HG03135 (cell line): ENCODE measurements at regions not wholly inside any gene's neighbourhood (a gene's known extent, or its start where the extent isn't known, plus 50 kb on each side); places are given as distances from the start of the nearest gene placed in this dataset.

Source experiments
- ATAC-seq: cut with Tn5 transposase; IDR thresholded peaks from one replicate; pipeline ENCODE4 v1.9.1; 2021; ENCODE audit warnings: mild to moderate bottlenecking, moderate library complexity; ENCODE audit not compliant: unreplicated experiment

DNA sequence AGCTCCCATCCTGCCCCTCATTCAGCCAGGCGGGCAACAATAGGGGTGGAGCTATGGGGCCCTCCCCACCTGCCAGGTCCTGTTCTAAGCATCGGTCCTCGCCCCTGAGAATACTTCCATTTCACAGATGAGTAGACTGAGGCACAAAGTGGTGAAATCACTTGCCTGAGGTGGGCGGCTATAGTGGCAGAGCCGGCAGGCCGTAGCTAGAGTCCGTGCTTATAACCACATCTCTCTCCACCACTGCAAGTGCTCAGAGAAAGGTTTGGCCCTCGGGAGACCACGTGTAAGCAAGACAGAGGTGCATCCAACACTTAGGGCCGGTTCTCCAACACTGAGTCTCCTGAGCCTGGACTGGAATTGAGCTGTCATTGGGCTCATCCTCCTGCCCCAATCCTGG is 145.8 kb upstream of the UNC5B start:
- no peak for ATAC-seq

DNA sequence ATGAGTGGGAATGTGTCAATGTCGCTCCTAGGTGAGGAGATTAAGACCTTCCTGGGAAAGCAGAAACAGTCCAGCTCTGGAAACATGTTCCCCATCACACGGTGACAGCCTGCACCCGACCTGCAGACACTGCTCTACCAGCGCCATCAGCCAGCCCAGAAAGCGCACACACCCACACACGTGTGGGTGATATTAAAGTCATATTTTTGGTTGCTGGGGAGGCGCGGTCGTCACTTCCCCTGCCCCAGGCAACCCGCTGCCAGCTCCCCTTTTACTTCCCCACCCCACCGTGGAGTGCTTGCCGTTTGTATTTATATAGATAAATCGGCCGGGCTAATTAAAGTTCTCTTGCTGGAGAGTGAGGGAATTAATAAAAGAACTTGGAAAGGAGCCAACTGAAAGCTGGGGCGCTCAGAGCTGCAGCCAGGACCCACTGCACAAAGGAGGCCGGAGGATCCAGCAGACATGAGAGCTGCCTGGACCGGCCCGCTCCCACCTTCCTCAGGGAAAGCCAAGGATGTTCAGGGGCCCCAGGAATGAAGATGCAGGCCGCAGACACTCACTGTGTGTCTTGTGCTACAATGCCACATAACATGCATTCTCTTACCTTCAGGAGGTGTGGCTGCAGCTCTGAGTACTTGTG is 145.2 kb upstream of the UNC5B start:
- no peak for ATAC-seq

DNA sequence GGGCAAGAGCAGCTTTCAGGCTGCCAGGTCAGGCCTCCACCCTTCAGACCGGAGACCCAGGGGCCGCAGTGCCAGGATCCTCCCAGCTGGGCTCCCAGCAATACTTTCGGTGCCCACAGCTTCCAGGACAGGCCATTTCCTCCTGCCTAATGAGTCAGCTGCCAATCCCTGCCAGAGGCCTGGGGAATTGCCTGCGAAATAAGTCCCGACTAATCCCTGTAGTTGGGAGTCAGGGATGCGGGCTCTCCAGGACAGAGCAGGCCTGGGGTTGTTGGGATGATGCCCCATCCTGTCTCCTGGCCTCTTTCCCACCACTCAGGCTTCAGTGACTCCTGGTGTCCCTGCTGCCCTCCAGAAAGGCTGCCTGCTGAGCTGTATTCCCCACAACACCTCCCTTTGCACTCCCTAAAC is 143.5 kb upstream of the UNC5B start:
- ATAC-seq, result no peak

DNA sequence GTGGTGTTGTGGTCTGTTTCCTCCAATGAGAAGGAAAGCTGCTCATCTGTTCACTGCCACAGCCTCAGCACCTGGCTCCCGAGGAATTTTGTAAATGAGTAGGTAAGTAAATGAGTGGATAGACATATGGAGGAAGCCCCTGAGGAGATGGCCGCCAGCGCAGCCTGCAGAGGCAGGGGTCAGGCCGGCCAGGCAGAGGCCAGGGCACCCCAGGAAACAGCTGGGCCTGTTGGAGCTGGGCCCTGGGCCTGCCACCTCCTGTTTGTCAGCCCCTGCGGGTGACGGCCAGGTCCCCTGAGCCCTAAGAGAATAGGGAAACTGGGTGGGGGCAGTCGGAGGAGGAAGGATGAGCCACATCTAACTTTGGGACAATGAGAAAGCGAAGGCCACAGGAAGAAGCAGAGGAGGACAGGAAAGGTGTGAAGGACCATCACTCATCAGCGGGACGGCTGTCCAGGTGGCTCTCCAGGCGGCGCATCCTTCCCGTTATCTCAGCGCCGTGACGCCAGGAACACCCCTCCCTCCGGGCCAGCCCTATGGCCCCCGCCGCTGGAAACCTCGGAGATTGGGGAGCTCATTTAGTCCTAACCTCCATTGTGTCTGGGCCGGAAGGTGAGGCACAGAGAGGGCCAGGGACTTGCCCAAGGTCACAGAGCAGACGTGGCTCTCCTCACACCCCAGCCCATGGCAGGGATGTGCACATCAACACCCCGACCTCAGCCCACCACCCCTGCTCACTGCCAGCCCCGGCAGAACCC is 142.3 kb upstream of the UNC5B start:
- ATAC-seq, result no peak

DNA sequence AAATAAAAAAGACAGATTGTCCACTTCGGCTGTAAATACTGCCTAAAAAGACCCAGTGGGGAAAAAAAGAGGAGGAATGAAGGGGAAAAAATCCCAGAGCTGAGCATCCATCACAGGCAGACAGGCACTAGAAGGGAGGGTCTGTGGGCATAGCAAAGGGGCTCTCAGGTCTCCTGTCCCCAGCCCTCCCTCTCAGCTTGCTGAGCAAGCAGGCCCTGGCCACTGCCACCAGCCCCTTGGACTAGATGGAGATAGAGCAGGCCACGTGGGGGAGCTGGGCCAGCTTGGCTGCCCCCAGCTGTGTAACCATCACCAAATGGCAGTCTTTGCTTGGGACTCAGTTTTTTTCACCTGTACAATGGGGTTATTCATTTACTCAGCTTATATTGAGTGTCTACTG is 141.6 kb upstream of the UNC5B start:
- ATAC-seq, result no peak

DNA sequence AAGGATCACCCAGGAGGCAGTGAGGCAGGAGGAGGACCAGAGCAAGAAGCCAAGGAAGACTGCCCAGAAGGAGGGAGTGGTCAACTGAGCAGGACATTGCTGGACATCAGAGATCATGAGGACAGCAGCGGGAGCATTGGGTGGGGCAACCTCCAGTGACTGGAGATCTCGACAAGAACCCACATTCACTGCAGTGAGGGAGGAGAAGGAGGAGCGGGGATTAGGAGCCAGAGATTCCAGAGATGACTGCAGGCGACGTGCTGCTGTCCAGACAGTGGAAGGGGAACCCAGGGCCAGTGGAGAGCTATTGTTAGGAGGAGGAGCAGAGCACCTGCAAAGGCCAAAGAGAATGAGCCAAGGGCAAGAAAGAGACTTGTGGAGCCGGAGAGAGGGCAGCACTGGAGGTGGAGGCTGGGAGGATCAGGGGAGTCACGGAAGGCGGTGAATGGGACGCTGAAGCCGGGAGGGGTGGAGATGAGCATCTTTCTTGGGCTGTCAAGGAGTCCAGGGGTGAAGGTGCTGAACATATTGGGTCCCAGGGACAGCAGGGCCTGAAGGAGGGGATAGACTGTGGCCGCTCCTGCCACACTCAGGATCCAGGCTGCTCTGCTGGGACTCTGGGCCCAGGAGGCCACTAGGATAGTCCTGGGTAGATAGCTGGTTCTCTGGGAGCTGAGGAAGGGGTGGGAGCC is 140.1 kb upstream of the UNC5B start:
- ATAC-seq, result no peak

DNA sequence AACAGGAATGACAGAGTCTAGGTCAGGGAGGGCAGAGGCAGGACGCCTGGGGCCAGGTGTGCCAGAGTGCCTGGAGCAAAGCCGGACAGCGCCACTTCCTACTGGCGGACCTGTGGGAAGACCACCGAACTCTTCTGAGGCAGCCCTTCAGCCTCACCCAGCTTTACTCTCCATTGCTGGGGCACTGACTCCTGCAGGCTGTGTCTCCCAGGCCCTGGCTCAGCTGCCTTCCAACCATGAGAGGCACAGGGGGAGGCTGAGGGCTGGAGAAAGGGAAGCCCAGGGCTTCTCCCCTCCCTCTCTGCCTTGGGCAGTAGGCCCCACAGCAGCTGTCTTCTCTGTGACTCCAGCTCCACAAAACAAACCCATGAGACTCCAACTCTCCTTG is 139.6 kb upstream of the UNC5B start:
- no peak for ATAC-seq

DNA sequence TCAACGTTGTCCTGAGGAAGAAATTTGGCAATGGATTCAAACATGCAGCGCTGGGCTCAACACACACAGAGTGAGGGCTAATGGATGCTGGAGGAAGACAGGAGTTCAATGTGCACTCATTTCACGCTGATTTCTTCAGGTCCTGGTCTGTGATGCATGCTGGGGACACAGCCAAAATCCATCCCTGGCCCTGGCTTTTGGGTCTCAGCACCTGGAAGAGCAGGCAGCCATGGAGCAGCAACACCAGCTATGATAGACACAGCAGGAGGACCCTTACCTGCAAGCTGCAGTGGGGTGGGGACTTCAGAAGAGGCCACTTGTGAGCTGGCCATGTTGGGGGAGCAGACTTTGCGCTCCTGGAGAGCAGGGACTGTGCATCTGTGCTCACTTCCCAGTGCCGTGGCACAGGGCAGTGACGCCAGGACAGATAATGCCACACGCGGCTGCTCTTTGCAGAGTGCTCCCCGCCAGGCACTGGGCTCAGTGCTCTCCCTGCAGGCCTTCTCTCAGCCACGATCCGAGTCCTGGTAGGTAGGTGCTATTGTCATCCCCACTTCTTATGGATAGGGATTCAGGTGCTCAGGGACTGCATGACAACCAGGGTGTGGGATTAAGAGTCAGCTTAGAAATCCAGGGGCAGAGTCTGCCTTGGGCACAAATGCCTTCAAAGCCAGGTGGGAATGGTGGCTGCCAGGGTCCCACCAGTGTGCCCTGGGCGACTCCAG is 138.8 kb upstream of the UNC5B start:
- no peak for ATAC-seq

DNA sequence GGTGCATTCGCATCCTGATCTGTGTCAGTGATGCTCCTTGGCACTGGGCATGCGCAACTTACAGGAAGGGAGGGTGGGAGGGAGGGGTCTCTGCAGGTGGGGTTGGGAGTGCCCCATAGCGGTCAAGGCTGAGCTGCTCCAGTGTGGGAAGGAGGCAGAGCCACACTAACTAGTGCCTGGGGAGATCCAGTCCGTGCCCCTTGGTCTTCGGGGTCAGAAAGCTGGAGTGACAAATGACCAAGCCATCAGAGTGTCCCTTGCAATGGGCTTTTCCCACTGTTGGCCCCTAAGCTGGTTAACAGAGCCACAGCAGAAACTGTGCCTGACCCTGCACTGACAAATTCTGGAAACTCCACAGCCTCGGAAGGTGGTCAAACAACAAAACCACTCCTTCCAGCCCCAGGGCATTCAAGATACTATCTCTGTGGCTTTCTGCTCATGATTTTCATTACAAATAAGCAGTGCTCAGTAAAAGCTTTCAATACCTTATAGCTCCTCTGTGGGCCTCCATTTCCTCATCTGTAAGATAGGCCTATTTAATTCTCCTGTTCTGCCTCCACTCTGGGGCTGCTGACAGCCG is 138.1 kb upstream of the UNC5B start:
- no peak for ATAC-seq

DNA sequence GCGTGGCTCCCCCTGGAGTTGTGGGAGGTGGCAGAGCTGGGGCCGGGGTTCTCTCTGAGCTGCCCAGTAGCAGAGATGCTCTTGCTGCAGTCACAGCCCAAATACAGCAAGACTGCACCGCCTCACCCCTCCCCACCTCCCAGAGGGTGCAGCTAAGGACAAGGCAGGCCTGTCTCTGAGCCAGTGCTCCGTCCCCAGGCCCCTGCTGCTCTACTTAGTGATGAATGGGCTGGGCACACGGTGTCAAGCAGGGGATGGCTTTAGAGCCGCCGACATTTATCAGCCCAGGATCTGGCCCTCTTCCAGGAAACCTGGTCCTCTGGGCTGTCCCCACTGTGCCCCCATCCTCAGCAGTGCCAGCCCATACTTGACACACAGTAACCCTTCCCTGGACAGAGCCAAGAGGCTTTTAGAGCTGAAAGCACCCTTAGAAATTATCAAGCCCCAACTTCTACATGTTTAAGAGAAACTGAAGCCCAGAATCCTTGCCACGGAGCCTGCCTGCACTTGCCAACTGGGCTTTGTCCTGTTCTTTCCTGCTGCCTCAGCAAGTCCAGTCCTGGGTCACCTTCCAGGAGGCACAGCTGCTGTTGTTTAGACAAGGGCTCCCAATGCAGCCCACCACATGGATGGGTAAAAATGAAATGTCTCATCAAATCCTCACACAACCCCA is 137.1 kb upstream of the UNC5B start:
- no peak for ATAC-seq

DNA sequence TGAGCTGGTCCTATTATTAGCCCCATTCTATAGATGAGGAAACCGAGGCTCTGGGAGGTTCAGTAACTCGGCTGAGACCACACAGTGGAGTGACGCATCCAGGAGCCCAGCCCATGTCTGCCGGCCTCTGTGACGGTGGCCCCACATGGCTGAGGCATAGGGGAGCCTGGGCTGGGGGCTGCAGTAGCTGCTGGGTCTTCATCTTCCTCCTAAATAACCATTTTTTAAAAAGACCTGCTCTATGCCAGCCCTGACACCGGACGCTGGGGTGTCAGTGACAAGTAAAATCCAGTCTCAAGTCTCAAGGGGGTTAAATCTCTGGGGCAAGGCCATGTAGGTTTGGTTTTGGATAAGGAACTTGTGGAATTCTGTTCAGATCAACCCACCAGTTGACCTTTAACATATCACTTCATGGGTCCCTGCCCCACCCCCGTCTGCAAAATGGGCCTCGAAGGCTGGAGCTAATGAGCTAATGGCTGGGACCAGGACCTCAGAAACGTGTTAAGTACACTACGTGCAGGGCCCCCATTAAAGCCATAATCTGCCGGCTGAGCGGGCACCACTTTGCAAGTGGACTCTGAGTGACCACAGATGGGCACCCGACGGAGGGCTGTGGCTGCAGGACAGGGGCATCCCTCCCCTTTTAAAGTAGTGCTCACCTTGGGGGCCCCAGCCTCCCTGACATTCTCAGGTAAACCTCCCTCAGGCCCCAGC is 136.5 kb upstream of the UNC5B start:
- no peak for ATAC-seq

DNA sequence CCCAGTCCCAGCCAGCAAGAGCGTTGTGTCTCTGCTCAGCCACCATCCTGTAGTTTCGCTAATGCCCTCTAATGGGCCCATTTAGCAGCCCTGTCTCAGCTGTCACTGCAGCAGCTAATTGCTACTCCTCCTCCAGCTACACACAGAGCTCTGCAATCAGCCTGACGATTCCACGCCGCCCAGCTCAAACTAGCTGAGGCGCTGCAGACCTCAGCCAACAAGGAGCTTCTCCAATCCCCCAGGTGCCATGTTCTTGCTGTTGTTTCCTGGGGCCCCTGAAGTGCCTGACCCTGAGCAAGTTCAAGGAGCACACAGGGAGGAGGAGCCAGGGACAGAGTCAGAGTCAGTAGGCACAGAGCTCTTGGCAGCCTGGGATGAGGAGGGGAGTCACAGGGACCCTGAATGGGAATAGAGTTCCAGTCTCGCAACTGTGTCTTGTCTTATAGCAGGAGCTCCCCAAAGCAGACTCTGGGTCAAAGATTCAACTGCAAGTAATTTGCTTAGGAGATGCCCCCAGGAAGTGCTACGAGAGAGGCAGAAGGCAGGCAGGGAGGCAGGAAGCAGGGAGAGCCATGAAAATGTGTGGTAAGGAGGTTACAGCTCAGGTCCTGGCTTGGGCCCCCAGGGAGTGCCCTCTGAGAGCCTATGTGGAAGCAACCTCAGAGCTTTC is 135.8 kb upstream of the UNC5B start:
- ATAC-seq, result no peak

DNA sequence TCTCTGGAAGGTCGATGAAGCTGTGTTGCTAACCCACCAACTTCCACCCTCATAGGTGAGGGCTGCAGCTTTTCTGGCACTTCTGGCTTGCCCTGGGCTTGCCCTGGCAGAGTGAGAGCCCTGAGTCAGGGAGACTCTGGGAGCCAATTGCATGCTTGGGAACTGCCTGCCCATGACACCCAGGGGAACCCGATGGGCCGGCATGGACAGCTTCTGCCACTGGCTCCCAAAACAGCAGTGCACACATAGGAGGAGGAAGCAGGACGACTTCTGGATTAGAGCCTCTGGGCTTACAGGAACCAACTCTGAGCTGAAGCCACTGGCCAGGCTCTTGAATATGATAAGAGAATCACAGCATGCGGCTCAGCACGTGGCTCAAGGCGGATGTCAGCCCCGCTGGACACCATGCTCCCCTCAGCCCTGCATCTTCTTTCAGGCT is 135.2 kb upstream of the UNC5B start:
- no peak for ATAC-seq

DNA sequence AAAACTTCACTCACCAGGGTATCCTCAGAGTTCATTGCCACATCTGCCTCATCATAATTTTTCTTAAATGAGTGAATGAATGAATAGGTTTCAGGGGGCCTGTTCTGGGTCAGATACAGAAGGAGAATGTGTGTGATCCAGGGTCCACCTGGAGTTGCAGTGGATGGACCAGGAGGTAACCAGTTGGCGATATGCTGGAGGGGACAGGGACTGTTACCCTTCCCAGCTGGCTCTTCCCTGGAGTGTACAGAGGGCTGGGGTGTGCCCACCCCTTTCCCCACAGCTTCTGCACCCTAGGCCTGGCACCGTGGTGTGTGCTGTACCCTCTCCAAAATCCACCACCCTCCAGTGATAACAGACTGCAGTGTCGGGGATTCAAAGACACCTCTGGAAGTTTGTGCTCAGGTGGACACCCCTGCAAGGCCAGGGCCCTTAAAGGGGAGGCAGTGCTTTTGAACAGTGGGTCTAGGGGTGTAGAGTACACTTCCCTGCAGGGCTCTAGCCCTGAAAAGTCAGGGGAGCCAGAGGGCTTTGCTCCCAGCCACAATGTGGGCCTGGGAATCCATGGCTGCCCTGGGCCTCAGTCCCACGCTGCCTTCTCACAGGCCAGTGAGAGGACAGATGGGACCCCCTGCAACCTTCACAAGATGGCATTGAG is 134.4 kb upstream of the UNC5B start:
- ATAC-seq, result no peak

DNA sequence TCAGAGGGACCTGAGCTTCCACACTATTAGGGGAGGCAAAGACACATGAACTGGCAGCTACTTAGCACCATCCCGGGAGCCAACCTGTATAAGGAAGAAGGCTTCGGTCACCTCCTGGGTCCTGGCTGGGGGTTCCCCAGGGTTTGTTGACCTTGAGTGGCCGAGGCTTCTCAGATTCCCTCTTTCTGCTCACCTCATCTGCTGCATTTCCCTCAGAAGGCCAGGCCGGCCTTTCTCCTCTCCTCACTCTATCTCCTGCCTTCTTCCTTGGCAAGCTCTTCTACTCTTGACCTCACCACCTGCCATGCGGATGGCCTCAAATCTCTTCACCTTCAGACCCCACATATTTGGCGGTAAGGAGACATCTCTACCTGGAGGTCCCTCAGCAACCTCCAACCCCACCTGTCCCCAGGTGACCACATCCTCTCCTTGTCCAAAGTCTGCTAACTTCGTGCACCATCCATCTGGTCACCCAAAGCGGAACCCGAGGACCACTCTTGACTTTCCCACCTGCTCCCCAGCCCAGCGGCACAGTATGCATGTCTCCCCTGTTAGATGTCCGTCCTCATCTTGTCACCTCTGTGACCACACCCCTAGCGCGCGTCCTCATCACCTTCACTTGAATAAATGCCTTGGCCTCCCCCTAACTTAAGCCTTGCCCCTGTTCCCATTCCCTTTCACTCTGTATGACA is 133.8 kb upstream of the UNC5B start:
- no peak for ATAC-seq

DNA sequence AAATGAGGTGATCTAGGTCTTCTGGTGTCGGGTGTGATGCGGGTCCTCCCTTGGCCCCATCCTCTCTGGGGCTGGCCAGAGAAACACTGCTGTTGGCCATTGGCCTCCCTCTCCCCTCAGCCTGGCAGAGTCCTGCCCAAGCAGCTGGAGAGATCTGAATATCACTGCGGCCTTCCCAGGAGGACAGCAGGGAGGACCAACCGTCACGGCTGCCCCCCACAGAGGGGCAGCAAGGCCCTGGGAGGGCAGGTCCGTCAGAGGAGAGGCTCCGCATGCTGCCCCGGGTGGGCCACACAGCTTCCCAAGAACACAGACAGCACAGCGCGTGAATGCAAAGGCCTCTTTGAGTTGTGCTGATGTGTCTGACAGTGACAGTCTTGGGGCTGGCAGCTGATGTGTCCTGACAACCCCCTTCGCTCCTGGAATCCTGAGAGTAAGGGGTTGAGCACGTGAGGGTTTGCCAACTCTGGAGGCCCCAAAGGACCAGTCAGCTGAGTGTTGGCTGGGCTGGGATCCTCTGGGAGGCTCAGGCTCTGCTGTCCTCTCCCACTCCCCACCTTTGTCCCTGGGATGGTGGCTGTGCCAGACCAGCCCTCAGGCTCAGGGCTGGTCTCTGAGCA is 132.5 kb upstream of the UNC5B start:
- no peak for ATAC-seq

DNA sequence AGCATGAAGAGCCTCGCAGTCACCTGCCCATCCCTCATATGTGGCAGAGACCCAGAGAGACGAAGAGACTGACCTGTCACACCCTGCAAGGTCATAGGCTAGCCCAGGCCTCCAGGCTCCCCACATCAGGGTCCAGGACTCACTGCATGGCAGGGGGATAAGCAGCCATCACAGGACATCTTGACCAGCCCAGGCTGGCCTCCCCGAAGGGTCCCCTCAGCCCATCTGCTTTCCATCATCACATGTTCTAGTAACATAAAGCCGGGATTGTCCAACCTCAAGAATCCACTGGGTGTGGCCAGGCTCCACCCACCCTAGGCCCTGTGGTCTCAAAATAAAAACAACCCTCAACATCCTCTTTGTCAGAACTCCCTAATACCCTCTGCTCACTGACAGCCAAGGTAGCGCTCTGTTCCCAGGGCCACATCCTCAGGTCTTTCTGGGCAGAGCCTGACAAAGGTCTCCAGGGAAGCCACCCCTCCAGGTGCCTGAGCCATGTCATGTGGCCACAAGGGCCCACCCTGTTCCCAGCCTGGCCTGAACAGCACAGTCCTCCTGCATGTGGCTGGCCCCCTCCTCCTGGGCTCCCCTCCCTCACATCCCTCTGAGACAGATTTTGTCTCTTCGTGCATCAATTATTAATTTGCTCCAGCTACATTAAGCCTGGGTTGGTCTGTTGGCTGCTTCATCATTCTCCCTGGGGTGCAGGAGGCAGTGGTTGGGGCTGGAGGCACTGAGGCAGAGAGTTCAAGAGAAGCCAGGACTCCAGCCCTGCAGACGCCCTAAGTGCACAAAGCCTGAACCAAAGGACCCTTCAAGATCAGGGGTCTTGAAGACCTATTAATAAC is 131.8 kb upstream of the UNC5B start:
- ATAC-seq, result no peak
